H1 (cell line): ENCODE measurements at regions not wholly inside any gene's neighbourhood (a gene's known extent, or its start where the extent isn't known, plus 50 kb on each side); places are given as distances from the start of the nearest gene placed in this dataset.

ENCODE experiments used
- BCL11A ChIP-seq, 2 experiments: IDR thresholded peaks; one replicate each; pipeline ENCODE4 v1.6.1; 2011; ENCODE audit warnings: low read depth in 2 of 2, low read length in 2 of 2, mild to moderate bottlenecking in 2 of 2
- EGR1 ChIP-seq: IDR thresholded peaks from 2 replicates; pipeline ENCODE4 v1.6.1; 2011; ENCODE audit warnings: low read depth, low read length, borderline replicate concordance
- GTF2F1 ChIP-seq: IDR thresholded peaks from 2 replicates; pipeline ENCODE4 v1.6.1; 2012; ENCODE audit warnings: low read depth, low read length, improper control_type of control experiment, borderline replicate concordance
- TAF1 ChIP-seq: IDR thresholded peaks from 2 replicates; pipeline ENCODE4 v1.6.1; 2011; ENCODE audit warnings: mild to moderate bottlenecking, low read depth, low read length
- TAF7 ChIP-seq: optimal IDR thresholded peaks from 2 replicates; pipeline ENCODE3; 2011; ENCODE audit warnings: low read depth, mild to moderate bottlenecking, inconsistent platforms, low read length, moderate library complexity, borderline replicate concordance

DNA sequence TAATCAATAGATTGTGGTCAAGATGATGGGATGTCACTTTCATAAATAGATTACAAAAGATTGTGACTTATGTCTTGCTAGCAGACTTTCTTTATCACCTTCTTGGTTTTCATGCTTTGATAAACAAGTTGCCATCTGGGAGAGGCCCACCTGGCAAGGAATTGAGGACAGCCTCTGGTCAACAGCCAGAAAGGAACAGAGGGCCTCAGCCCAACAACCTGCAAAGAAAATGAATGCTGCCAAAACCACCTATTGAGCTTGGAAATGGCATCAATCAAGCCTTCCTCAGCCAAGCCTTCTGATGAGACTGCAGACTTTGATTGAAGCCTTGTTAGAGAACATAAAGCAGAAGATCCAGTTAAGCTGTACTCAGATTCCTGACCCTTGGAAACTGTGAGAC lies 288.6 kb downstream of the SPRY2 start (continued):
- TF ChIP-seq TAF7 (no peak), TAF1 (no peak), GTF2F1 (no peak), BCL11A (IDR thresholded peaks at IDR 0.05; ENCODE audit: low read depth in 2 of 2, low read length in 2 of 2) (no peak), EGR1 (no peak)
